D341Med (cell line): ENCODE measurements at regions not wholly inside any gene's neighbourhood (a gene's known extent, or its start where the extent isn't known, plus 50 kb on each side); places are given as distances from the start of the nearest gene placed in this dataset.
A peak's percentile ranks its signal among the peaks of the same experiment; 100 is the strongest.
"Not testable (repeated sequence)": the region's sequence is repeated elsewhere in the genome, so short reads cannot be mapped to it uniquely, and the experiment has no call there.

Source experiments
- DNase-seq: peaks from one replicate; pipeline ENCODE4 v3.0.0; 2012; ENCODE audit warnings: low spot score

DNA sequence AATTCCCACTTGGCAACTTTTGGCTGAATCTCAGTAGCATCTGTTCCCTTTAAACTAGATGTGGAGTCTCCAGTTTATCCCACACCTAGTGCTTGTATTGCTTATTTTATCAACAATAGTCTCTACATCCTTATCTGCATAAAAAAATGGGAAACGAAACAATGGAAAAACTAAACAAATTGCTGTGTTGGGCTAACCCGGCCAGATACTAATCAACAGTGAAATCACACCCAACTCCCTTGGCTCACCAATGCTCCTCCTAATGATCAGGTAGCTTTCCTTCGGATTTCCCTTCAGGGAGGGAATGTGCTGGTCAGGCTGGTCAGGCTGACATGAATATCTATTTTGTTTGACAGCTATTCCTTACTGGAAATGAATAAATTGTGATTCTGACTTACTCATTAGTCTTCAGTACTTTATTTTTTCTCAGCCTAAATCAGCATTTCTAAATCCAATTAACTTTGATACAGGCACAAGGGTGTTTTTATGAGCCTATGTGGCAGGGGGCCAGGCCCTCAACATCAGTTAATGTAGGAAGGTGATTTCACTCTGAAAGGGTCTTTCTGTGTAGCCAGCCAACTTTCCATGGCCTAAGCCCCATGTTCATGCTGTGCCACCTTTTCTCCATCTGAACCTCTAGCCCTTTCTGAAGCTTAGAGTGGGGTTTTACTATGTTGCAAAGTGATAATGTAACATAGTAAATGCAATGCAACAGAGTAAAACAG, 170.5 kb upstream of the NPSR1 start:
- no peak for DNase-seq

DNA sequence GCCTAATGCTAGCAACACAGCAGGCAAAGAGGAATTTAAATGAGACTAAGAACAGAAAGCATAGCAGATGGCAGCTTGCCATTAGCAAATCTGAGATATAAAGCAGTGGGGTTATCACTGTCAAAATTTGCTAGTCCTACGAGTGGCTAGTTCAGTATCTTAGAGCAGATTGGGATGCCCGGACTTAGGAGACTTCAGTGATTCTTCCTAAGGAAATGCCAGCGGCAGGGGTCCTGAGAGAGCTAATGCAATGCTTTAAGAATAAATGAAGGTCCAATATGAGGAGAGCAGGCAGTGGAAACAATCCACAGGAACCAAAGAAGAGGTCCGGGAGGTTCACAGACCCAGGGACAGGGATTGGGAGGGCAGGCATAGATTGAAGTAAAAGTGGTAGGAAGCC, 169.3 kb upstream of the NPSR1 start:
- no peak for DNase-seq

DNA sequence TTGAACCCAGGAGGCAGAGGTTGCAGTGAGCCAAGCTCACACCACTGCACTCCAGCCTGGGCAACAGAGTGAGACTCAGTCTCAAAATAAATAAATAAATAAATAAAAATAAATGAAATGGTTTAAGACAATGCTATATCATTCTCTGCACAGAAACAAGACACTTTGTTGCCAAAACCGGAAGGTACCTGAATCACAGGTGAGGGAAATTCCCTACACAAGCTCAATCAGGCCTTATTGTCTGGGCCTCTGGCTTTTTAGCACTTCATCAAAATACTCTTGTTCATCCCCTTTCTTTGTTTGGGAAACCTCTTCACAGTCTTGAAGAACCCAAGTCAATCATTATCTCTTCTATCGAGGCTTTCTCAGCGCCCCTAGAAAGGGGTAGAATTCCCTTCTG, 166.1 kb upstream of the NPSR1 start:
- no peak for DNase-seq

DNA sequence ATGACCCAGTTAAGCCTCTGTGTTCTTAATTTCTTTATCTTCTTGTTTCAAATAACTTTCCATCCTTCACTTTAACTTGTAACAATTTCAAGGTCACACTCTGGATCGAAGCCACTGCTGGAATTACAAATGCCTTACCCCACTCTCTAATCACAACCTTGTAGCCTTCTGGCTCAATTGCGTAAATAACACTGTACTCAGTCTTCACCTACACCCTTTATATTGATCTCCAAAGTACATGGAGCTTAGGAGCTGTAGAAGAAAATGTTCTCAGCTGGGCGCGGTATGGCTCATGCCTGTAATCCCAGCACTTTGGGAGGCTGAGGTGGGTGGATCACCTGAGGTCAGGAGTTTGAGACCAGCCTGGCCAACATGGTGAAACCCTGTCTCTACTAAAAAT, 164.3 kb upstream of the NPSR1 start:
- no peak for DNase-seq

DNA sequence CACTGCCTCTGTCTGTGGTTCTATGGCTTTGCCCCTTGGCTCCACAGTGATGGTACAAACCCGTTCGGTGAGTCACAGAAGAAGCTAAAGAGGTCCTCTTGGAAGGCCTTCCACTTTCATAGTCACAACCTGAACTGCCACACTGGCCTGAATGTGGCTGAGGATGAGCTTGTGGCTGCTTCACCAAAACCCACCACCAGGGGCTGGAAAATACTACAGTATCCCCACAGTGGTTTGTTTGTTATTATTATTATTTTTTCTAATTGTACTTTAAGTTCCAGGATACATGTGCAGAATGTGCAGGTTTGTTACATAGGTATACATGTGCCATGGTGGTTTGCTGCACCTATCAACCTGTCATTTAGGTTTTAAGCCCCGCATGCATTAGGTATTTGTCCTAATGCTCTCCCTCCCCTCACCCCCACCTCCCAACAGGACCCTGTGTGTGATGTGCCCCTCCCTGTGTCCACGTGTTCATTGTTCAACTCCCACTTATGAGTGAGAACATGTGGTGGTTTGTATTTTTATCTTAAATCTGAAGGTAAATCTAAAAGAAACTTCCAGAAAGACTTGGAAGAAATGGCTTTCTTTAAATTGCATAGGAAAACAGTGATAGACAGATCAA, 160.8 kb upstream of the NPSR1 start:
- peak; percentile 41 for DNase-seq

DNA sequence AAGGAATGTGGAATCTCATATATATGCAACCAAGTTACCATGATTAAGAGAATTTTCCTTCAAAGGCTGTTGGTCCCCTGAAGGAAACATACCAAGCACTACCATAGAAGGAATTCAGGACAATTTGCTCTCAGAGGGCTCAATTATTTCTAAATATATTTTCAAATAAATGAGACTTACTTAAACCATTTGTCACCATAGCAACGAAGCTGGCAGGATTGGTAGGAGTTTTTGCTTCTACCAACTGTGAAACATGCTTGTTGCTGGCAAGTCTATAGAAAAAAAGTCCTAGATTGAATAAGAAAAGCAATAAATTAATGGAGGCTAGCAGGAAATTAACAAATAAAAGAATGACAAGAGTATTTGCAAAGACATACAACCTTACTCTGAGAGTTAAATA, 156.9 kb upstream of the NPSR1 start:
- no peak for DNase-seq

DNA sequence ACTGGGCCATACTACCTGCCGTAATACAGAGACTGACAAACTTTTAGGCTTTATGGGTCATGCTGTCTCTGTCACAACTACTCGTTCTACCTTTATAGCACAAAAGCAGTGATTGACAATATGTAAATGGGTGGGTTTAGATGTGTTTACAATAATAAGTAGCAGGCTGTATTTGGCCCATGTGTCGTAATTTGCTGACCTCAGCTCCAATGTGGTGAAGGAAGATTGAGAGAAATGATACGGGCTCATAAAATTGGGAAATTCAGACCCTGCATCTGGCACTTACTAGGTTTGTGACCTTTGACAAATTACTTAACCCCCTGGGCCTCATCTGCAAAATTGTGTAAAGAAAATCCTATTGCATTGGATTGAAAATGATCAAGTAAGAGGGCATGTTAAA, 150.8 kb upstream of the NPSR1 start:
- DNase-seq: no peak

DNA sequence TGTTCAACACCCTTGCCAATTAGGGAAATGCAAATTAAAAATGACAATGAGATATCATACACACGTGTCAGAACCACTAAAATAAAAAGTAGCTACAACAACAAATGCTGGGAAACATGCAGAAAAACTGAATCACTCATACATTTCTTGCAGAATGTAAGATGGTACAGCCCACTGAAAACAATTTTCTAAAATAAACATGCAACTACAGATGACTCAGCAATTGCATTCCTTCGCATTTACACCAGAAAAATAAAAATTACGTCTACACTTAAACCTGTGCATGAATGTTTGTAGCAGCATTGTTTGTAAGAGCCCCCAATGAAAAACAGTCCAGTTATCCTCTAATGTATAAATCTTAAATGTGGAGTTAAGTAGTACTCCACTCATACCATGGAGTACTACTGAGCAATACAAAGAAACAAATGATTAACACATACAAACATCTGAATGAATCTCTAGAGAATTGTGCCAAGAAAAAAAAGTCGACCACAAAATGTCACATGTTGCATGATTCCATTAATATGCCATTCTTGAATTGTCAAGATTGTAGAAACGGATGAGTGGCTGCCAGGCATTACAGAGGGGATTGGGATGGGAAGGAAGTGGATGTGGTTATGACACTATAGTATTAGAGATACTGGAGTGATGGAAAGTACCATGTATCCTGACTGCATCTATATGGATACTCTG, 134.6 kb upstream of the NPSR1 start:
- no peak for DNase-seq

DNA sequence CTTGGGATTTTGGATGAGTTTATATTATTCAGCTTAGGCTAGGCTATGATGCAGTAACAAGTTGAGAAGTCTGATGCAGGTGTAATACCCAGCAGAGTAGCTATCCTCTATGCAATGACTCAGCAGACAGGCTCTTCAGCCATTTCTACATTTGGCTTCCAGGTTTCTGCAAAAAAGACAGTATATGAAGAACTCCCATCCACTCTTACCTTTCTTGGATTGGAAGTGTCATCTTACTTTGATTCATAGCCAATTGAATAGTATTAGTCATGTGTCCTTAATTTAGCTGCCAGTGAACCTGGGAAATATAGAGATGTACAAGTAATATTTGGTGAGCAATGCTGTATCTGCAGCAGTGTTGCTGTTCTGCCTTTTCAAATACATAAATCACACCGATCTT, 127.8 kb upstream of the NPSR1 start:
- DNase-seq: no peak

DNA sequence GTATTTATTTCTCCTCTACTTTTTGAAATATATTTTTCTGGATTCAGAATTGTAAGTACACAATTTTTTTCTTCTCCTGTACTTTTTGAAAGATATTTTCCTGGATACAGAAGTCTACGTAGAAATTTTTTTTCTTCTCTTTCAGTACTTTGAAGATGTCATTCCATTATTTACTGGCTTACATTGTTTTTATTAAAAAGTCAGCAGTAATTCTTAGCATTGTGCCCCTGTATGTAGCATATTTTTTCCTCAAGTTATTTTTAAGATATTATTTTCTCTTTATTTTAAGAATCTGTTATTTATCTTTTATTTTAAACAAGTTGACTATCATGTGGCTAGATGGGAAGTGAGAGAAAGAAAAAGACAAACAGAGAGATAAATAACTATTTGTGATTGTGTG, 119.0 kb upstream of the NPSR1 start:
- no peak for DNase-seq

DNA sequence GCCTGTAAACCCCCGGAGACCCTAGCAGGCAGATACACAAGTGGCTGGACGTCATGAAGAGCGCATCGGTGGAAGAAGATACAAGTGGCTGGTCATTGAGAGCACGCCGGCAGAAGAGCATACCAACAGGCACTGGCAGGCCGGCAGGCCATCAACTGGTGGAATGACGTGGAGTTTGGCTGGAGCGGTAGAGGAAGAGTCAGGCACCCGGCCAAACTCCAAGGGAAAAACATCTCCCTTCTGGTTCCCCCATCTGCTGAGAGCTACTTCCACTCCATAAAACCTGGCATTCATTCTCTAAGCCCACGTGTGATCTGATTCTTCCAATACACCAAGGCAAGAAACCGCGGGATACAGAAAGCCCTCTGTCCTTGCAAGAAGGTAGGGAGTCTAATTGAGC, 113.4 kb upstream of the NPSR1 start:
- DNase-seq: no peak

DNA sequence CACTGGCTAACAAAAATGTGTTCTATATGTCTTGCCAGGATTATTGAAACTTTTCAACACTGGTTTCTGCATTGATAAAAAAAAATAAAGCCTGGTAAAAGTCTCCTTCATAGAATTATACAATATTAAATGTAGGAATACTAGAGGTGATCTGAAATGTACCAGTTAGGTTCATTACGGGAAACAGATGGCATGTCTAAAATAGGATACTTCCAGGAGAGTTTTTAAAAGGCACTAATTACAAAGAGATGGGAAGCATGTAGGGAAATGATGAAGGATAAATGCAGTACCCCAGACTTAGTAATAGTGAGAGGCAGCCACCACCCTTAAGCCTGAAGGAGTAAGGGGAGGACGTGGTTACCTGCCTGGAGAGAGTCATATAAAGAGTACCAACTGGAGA, 107.0 kb upstream of the NPSR1 start:
- no peak for DNase-seq

DNA sequence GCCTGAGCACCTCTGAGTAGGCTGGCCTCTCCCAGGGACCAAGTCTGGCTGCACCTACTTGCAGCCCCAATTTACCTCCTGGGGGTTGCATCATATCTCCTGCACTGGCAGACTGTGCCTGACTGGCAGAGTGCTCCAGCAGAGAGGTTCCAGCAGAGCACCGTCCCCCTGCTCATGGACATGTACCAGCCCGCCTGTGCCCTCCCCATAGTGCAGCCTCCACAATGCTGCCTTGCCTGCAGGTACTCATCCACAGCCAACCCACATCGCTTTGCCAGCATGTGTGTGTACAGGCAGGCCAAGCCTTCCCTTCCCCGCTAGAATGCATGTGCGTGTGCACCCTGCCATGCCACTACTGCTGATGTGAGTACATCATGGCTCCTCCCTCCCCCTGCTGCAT, 105.5 kb upstream of the NPSR1 start:
- no peak for DNase-seq

DNA sequence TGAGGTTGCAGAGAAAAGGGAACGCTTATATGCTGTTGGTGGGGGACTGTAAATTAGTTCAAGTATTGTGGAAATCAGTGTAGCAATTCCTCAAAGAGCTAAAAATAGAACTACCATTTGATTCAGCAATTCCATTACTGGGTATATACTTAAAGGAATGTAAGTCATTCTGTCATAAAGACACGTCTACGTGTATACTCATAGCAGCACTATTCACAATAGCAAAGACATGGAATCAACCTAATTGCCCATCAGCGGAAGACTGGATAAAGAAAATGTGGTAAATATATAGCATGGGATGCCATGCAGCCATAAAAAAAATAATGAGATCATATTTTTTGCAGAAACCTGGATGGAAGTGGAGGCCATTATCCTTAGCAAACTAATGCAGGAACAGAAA, 100.0 kb upstream of the NPSR1 start:
- no peak for DNase-seq

DNA sequence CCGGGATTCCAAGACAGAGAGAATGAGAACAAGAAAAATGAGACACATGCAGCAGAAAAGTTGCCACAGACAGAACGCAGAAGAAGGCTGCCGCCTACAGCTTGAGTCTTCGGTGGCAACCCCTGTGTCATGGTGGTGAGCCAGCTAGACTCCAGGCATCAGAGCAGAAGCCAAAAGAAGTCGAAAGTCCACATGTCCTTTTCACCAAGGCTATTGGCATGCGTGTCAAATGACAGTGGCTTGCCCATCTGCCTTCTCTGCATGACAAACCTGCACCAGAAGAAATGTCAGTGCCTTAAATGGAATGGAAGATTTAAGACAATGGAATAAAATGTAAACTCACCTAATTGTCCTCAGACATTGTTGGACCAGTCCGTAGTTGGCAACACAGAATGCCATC, 93.9 kb upstream of the NPSR1 start:
- DNase-seq: no peak

DNA sequence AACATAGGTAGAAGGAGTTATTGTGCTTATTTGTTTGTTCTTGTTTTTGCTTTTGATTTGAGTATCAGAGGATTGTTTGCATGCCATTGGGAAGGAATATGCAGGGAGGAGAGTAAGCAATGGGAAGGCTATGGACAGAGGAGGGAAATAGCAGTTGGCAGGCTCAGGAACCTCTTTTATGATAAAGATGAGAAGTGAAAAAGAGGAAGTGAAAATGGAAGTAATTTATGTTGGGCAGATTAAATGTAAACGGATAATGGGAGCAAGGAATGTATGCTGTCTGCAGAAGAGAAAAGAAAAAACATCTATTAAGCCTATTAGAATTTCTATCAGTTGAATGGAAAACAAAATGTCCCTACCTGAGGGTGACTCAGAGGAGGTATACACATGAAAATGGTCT, 90.1 kb upstream of the NPSR1 start:
- no peak for DNase-seq

DNA sequence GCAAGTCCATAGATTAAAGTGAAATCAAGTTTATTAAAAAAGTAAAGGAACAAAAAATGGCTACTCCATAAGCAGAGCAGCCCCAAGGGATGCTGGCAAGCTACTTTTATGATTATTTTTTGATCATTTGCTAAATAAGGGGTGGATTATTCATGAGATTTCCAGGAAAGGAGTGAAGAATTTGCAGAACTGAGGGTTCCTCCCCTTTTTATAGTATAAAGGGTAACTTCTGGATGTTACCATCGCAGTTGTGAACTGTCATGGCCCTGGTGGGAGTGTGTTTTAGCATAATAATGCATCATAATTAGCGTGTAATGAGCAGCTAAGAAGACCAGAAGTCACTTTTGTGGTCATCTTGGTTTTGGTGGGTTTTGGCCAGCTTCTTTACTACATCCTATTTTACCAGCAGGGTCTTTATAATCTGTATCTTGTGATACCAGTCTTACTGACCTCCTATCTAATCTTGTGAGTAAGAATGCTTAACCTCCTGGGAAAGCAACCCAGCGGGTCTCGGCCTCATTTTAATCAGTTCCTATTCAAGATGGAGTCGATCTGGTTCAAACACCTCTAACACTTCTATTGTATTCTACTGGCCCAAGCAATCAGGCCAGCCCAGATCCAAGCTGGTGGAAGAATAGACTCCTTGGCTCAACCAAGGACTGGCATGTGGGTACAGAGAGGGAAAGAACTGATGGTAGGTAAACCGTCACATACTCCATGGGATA, 87.9 kb upstream of the NPSR1 start:
- DNase-seq: no peak

DNA sequence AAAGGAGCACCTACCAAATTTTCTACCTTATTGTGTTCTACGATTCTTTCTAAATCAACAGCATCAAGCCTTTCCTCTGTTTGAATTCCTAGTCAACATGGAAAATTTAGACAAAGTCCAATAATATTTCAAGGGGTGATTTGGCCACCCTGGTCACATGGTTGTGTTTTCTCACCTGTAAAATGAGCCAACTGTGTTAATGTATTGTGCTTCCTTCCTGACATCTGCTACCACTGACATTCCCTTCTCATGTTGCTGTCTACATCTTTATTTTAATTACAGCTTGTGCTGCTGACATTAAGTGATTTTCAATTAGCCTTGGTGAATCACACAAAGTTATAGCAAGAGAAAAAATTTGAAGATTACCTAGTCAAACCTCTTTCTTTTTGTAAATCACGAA, 83.0 kb upstream of the NPSR1 start:
- no peak for DNase-seq

DNA sequence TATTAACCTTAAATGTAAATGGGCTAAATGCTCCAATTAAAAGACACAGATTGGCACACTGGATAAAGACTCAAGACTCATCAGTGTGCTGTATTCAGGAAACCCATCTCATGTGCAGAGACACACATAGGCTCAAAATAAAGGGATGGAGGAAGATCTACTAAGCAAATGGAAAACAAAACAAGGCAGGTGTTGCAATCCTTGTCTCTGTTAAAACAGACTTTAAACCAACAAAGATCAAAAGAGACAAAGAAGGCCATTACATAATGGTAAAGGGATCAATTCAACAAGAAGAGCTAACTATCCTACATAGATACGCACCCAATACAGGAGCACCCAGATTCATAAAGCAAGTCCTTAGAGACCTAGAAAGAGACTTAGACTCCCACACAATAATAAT, 80.1 kb upstream of the NPSR1 start:
- not testable (repeated sequence) for DNase-seq

DNA sequence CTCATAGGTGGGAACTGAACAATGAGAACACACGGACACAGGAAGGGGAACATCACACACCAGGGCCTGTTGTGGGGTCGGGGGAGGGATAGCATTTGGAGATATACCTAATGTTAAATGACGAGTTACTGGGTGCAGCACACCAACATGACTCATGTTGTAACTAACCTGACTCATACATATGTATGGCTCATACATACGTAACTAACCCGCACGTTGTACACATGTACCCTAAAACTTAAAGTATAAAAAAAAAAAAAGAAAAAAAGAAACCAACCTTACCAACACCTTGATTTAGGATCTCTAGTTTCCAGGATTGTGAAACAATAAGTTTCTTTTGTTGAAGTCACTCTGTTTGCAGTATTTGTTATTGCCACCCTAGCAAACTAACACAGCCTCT, 76.3 kb upstream of the NPSR1 start:
- not testable (repeated sequence) for DNase-seq

DNA sequence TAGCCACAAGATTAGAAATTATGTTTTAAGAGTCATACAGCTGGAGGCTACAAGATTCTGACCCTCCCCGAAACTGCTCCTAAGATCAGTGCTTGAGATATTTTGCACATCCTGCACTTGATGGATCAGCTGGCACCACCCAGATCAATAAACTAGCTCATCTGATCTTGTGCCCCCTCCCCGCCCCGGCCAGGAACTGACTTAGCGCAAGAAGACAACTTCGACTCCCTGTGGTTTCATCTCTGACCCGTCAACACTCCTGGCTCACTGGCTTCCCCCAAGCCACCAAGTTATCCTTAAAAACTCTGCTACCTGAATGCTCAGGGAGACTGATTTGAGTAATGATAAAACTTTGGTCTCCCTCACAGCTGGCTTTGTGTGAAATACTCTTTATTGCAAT, 73.5 kb upstream of the NPSR1 start:
- no peak for DNase-seq

DNA sequence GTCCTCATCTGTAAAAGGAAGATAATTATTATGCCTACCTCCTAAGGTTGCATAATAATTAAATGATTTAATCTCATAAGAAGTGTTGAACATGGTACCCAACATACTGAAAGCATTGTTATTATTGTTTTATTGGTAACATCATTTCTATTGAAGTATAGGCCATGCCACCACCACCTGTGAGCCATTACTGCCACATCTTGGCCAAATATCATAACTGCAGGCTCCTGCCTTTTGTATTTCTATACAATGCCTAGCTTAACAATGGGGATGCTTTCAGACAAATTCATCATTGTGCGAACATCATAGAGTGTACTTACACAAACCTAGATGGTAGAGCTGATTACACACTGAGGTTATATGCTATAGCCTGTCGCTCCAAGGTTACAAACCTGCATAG, 61.1 kb upstream of the NPSR1 start:
- peak; percentile 42 for DNase-seq
